Keratinocyte (primary cell): ENCODE measurements at regions not wholly inside any gene's neighbourhood (a gene's known extent, or its start where the extent isn't known, plus 50 kb on each side); places are given as distances from the start of the nearest gene placed in this dataset.

ENCODE experiments used
- EZH2 ChIP-seq: IDR thresholded peaks from one replicate; pipeline ENCODE4 v1.6.1; 2012; ENCODE audit warnings: inconsistent platforms, mild to moderate bottlenecking, low read length, moderate library complexity
- TF ChIP-seq, protein P1 (sequence below), 3 experiments: IDR thresholded peaks in 1 of 3; conservative IDR thresholded peaks in 1 of 3; optimal IDR thresholded peaks in 1 of 3; 2 replicates in 2 of 3; 3 replicates in 1 of 3; pipeline versions ENCODE3 to v1.5.1; 2011; ENCODE audit warnings: low read length in 3 of 3, mild to moderate bottlenecking in 3 of 3, moderate library complexity in 2 of 3, control low read depth in 1 of 3, inconsistent platforms in 1 of 3; ENCODE audit not compliant: insufficient read depth in 2 of 3; ENCODE audit errors: extremely low read depth in 1 of 3

DNA sequence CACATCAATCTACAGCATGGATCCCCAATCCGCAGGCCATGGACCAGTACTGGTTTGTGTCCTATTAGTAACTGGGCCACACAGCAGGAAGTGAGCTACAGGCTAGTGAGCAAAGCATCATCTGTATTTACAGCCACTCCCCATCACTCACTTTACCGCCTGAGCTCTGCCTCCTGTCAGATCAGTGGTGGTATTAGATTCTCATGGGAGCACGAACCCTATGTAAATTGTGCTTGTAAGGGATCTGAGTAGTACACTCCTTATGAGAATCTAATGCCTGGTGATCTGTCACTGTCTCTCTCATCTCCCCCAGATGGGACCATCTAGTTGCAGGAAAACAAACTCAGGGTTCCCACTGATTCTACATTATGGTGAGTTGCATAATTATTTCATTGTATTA is 212.7 kb upstream of the FAM174A start:
- TF ChIP-seq, protein P1, sequence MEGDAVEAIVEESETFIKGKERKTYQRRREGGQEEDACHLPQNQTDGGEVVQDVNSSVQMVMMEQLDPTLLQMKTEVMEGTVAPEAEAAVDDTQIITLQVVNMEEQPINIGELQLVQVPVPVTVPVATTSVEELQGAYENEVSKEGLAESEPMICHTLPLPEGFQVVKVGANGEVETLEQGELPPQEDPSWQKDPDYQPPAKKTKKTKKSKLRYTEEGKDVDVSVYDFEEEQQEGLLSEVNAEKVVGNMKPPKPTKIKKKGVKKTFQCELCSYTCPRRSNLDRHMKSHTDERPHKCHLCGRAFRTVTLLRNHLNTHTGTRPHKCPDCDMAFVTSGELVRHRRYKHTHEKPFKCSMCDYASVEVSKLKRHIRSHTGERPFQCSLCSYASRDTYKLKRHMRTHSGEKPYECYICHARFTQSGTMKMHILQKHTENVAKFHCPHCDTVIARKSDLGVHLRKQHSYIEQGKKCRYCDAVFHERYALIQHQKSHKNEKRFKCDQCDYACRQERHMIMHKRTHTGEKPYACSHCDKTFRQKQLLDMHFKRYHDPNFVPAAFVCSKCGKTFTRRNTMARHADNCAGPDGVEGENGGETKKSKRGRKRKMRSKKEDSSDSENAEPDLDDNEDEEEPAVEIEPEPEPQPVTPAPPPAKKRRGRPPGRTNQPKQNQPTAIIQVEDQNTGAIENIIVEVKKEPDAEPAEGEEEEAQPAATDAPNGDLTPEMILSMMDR (optimal IDR thresholded peaks at IDR 0.05 in 1 of 3, IDR thresholded peaks at IDR 0.05 in 1 of 3, conservative IDR thresholded peaks at IDR 0.05 in 1 of 3; ENCODE audit: extremely low read depth in 1 of 3, insufficient read depth in 2 of 3, low read length in 3 of 3) = no peak
- TF ChIP-seq EZH2 = no peak
